ENCODE measurements at regions not wholly inside any gene's neighbourhood (a gene's known extent, or its start where the extent isn't known, plus 50 kb on each side); places are given as distances from the start of the nearest gene placed in this dataset.

- Histone ChIP-seq H3K9ac (ENCODE audit: low read depth, low read length) (no peak overlapping the region), H3K79me2 (ENCODE audit: insufficient read depth, low read length) (no peaks in the 10 kb centered on the region), H3K4me1 (ENCODE audit: insufficient read depth, low read length) (no peaks in the 10 kb centered on the region), H3K27ac (ENCODE audit: low read length) (no peak overlapping the region), H2AFZ (ENCODE audit: low read depth, low read length) (no peak overlapping the region), H3K4me2 (ENCODE audit: insufficient read depth, low read length) (no peak overlapping the region), H3K9me3 (ENCODE audit: insufficient read depth, low read length, severe bottlenecking) (no peaks in the 10 kb centered on the region), H4K20me1 (ENCODE audit: insufficient read depth, low read length) (no peaks in the 10 kb centered on the region), H3K27me3 (ENCODE audit: insufficient read depth, low read length, poor library complexity) (peaks cover 27% of the 10 kb centered on the region), H3K4me3 (ENCODE audit: low read depth in 1 of 2, low read length in 2 of 2) (no peak overlapping the region), H3K36me3 (ENCODE audit: insufficient read depth, low read length) (no peaks in the 10 kb centered on the region)
- DNase-seq (no peak), ATAC-seq (ENCODE audit: insufficient read depth, low read depth) (no peak)
- TF ChIP-seq CTCF (IDR thresholded peaks at IDR 0.05; ENCODE audit: borderline replicate concordance, extremely low read depth, low read length, poor library complexity, severe bottlenecking) (no peak), EZH2 (IDR thresholded peaks at IDR 0.05; ENCODE audit: borderline replicate concordance, low read depth, low read length, severe bottlenecking) (no peak)
Observed at GRCh38 chr10:128573986-128574385, 447.8 kb upstream of the MKI67 start.

GRCh38 chr10:128574581-128575210 lies 448.5 kb upstream of the MKI67 start:
- Histone ChIP-seq H4K20me1 (ENCODE audit: insufficient read depth, low read length) (no peaks in the 10 kb centered on the region), H3K79me2 (ENCODE audit: insufficient read depth, low read length) (no peaks in the 10 kb centered on the region), H3K9me3 (ENCODE audit: insufficient read depth, low read length, severe bottlenecking) (no peaks in the 10 kb centered on the region), H3K4me2 (ENCODE audit: insufficient read depth, low read length) (no peak overlapping the region), H3K4me3 (ENCODE audit: low read depth in 1 of 2, low read length in 2 of 2) (no peak overlapping the region), H2AFZ (ENCODE audit: low read depth, low read length) (no peak overlapping the region), H3K4me1 (ENCODE audit: insufficient read depth, low read length) (no peaks in the 10 kb centered on the region), H3K27me3 (ENCODE audit: insufficient read depth, low read length, poor library complexity) (peaks cover 27% of the 10 kb centered on the region), H3K36me3 (ENCODE audit: insufficient read depth, low read length) (no peaks in the 10 kb centered on the region), H3K9ac (ENCODE audit: low read depth, low read length) (no peak overlapping the region), H3K27ac (ENCODE audit: low read length) (no peak overlapping the region)
- TF ChIP-seq EZH2 (IDR thresholded peaks at IDR 0.05; ENCODE audit: borderline replicate concordance, low read depth, low read length, severe bottlenecking) (no peak), CTCF (IDR thresholded peaks at IDR 0.05; ENCODE audit: borderline replicate concordance, extremely low read depth, low read length, poor library complexity, severe bottlenecking) (no peak)
- DNase-seq: no peak
- ATAC-seq (ENCODE audit: insufficient read depth, low read depth): no peak

GRCh38 chr10:128575761-128576160 lies 449.5 kb upstream of the MKI67 start:
- no peaks in the 10 kb centered on the region for H3K4me1 ChIP-seq (ENCODE audit: insufficient read depth, low read length)
- no peaks in the 10 kb centered on the region for H3K36me3 ChIP-seq (ENCODE audit: insufficient read depth, low read length)
- no peak overlapping the region for H3K4me3 ChIP-seq (ENCODE audit: low read depth in 1 of 2, low read length in 2 of 2)
- H4K20me1 ChIP-seq (ENCODE audit: insufficient read depth, low read length): no peaks in the 10 kb centered on the region
- H3K9ac ChIP-seq (ENCODE audit: low read depth, low read length): no peak overlapping the region
- peaks cover 27% of the 10 kb centered on the region for H3K27me3 ChIP-seq (ENCODE audit: insufficient read depth, low read length, poor library complexity)
- H3K27ac ChIP-seq (ENCODE audit: low read length): no peak overlapping the region
- H2AFZ ChIP-seq (ENCODE audit: low read depth, low read length): no peak overlapping the region
- no peak for TF ChIP-seq CTCF (IDR thresholded peaks at IDR 0.05; ENCODE audit: borderline replicate concordance, extremely low read depth, low read length, poor library complexity, severe bottlenecking)
- TF ChIP-seq EZH2 (IDR thresholded peaks at IDR 0.05; ENCODE audit: borderline replicate concordance, low read depth, low read length, severe bottlenecking): no peak
- no peaks in the 10 kb centered on the region for H3K79me2 ChIP-seq (ENCODE audit: insufficient read depth, low read length)
- no peak for DNase-seq
- ATAC-seq (ENCODE audit: insufficient read depth, low read depth): no peak
- H3K4me2 ChIP-seq (ENCODE audit: insufficient read depth, low read length): no peak overlapping the region
- no peaks in the 10 kb centered on the region for H3K9me3 ChIP-seq (ENCODE audit: insufficient read depth, low read length, severe bottlenecking)
